Esophagus muscularis mucosa (tissue), 4 donors: ENCODE measurements at regions not wholly inside any gene's neighbourhood (a gene's known extent, or its start where the extent isn't known, plus 50 kb on each side); places are given as distances from the start of the nearest gene placed in this dataset.
"Not testable (repeated sequence)": the region's sequence is repeated elsewhere in the genome, so short reads cannot be mapped to it uniquely, and the experiment has no call there.

Experiments used
- CTCF ChIP-seq, 3 experiments: fragments of 200-600 bp in 2 of 3; fragments of 450-650 bp in 1 of 3; sonication (generic) in 2 of 3; IDR thresholded peaks; one replicate each; pipeline ENCODE4 v1.5.1; 2017 to 2019; ENCODE audit warnings: antibody characterized with exemption in 3 of 3, mild to moderate bottlenecking in 2 of 3, moderate library complexity in 1 of 3
- EP300 ChIP-seq: sonication (generic); formaldehyde crosslinking; IDR thresholded peaks from one replicate; pipeline ENCODE4 v1.6.1; 2017; ENCODE audit warnings: antibody characterized with exemption
- POLR2AphosphoS5 ChIP-seq, 2 donors: sonication (generic); formaldehyde crosslinking; IDR thresholded peaks; one replicate each; pipeline ENCODE4 v1.6.1; 2017; ENCODE audit warnings: antibody characterized with exemption in 2 of 2

- not testable (repeated sequence) for TF ChIP-seq POLR2AphosphoS5 (IDR thresholded peaks at IDR 0.05); CTCF (IDR thresholded peaks at IDR 0.05); EP300
These were observed 158.2 kb downstream of the RALA start for GRCh38 chr7:39781557-39781956.
